ENCODE measurements at regions not wholly inside any gene's neighbourhood (a gene's known extent, or its start where the extent isn't known, plus 50 kb on each side); places are given as distances from the start of the nearest gene placed in this dataset.

DNA sequence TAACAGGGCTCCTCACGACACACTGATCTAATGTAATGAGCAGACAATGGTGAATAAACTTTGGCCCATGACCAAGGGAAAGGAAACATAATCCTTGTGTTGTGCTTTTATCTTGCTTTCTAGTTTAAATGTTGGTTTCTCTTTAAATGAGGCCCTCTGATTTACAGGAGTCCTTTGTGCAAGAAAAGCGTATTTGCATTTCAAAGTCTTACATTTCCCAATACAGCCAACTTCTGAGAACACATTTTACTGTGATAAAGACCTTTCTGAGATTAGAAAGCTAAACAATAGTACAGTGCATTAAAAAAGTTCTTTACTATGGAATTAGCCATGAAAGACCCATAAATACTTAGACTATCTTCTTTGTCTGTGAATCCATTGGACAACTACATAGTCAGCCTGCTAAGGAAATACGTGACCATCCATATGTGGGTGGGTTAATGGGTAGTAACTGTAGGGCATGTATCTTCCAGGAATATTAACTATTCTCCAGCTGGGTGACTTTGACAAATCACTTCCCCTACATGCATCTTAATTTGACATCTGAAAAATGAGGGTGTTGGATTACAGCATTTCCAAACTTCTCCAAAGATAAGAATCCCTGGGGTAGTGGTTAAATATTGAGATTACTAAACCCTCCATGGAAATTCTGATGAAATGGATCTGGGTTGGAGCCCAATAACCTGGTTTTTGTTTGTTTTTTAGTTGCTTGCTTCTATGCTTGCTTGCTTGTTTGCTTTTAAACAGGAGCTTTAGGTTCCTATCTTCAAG lies 50.3 kb upstream of the USP1 start (continued):
- TF ChIP-seq ZNF785 (tag by site-specific recombination; IDR thresholded peaks at IDR 0.05) (no peak), ZNF629 (tag by site-specific recombination; IDR thresholded peaks at IDR 0.05) (peak; percentile 59), ZNF138 (tag by site-specific recombination; IDR thresholded peaks at IDR 0.05; ENCODE audit: borderline replicate concordance) (no peak), ZNF558 (tag by site-specific recombination; IDR thresholded peaks at IDR 0.05) (peak; percentile 63; the same call in 1 of the 2 replicates), ZNF19 (tag by site-specific recombination; IDR thresholded peaks at IDR 0.05; ENCODE audit: low read depth) (no peak)
- TF ChIP-seq, protein P1, sequence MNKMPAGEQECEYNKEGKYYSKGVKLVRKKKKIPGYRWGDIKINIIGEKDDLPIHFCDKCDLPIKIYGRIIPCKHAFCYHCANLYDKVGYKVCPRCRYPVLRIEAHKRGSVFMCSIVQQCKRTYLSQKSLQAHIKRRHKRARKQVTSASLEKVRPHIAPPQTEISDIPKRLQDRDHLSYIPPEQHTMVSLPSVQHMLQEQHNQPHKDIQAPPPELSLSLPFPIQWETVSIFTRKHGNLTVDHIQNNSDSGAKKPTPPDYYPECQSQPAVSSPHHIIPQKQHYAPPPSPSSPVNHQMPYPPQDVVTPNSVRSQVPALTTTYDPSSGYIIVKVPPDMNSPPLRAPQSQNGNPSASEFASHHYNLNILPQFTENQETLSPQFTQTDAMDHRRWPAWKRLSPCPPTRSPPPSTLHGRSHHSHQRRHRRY (tag by site-specific recombination; IDR thresholded peaks at IDR 0.05), result peak; percentile 65; the same call in 1 of the 2 replicates
- TF ChIP-seq, protein P2, sequence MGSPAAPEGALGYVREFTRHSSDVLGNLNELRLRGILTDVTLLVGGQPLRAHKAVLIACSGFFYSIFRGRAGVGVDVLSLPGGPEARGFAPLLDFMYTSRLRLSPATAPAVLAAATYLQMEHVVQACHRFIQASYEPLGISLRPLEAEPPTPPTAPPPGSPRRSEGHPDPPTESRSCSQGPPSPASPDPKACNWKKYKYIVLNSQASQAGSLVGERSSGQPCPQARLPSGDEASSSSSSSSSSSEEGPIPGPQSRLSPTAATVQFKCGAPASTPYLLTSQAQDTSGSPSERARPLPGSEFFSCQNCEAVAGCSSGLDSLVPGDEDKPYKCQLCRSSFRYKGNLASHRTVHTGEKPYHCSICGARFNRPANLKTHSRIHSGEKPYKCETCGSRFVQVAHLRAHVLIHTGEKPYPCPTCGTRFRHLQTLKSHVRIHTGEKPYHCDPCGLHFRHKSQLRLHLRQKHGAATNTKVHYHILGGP (tag by site-specific recombination; IDR thresholded peaks at IDR 0.05), result peak; percentile 92
